ENCODE measurements at regions not wholly inside any gene's neighbourhood (a gene's known extent, or its start where the extent isn't known, plus 50 kb on each side); places are given as distances from the start of the nearest gene placed in this dataset.
A peak's percentile ranks its signal among the peaks of the same experiment; 100 is the strongest.

- intact Hi-C loops (cut with micrococcal nuclease), result no loop called here
- H3K36me3 Mint-ChIP-seq (ENCODE audit: low read depth), result no peaks in the 10 kb centered on the region
- no peaks in the 10 kb centered on the region for H3K27me3 Mint-ChIP-seq
- no peak overlapping the region for H3K27ac Mint-ChIP-seq
- peaks cover 82% of the 10 kb centered on the region for H3K4me1 Mint-ChIP-seq (ENCODE audit: low read depth)
- no peaks in the 10 kb centered on the region for H3K9me3 Mint-ChIP-seq
- no peak overlapping the region for H3K4me3 Mint-ChIP-seq
Observed at GRCh38 chr20:40775561-40776146, 86.6 kb upstream of the MAFB start.

GRCh38 chr20:40776466-40777457 lies 87.7 kb upstream of the MAFB start:
- Mint-ChIP-seq H3K4me1 (ENCODE audit: low read depth) (peaks cover 71% of the 10 kb centered on the region), H3K9me3 (no peaks in the 10 kb centered on the region), H3K36me3 (ENCODE audit: low read depth) (no peaks in the 10 kb centered on the region), H3K27me3 (no peaks in the 10 kb centered on the region), H3K27ac (peak overlapping the region; percentile 75), H3K4me3 (no peak overlapping the region)
- intact Hi-C loops (cut with micrococcal nuclease), result no loop called here

- Mint-ChIP-seq H3K4me1 (ENCODE audit: low read depth) (peaks cover 62% of the 10 kb centered on the region), H3K4me3 (no peak overlapping the region), H3K36me3 (ENCODE audit: low read depth) (no peaks in the 10 kb centered on the region), H3K9me3 (no peaks in the 10 kb centered on the region), H3K27ac (no peak overlapping the region), H3K27me3 (peaks cover under 1% of the 10 kb centered on the region)
- intact Hi-C loops (cut with micrococcal nuclease), result no loop called here
Observed at GRCh38 chr20:40777653-40778052, 88.6 kb upstream of the MAFB start.

DNA sequence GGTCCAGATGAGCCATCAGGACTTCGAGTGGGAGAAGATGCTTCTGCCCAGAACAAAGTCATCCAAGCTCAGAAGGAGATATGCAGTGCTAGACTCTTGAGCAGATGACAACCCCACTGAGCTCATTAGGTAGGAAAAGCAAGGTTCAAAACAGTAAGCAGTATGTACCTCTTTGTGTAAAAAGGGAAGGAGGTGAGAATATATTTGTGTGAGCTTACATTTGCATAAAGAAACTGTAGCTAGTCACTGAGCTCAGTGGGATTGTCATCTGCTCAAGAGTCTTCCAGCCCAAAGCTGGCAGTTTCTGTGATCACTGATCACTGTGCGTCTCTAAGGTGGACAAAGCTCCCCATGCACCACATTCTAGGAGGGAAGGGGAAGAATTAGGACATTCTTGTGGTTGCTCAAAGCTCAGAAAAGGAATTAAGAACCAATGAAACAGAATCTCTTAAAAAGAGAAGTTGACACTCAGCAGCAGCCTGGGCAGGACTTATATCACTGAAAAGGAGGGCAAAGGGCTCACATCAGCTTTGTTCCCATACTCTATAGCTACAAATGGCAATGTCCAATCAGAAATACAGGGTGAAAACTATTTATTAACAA lies 90.0 kb upstream of the MAFB start:
- no peaks in the 10 kb centered on the region for H3K9me3 Mint-ChIP-seq
- H3K36me3 Mint-ChIP-seq (ENCODE audit: low read depth), result no peaks in the 10 kb centered on the region
- intact Hi-C loops (cut with micrococcal nuclease), result no loop called here
- no peak overlapping the region for H3K27ac Mint-ChIP-seq
- H3K4me1 Mint-ChIP-seq (ENCODE audit: low read depth), result peaks cover 48% of the 10 kb centered on the region
- no peak overlapping the region for H3K4me3 Mint-ChIP-seq
- peaks cover 10% of the 10 kb centered on the region for H3K27me3 Mint-ChIP-seq

GRCh38 chr20:40781327-40782042 lies 92.4 kb upstream of the MAFB start:
- peaks cover 12% of the 10 kb centered on the region for H3K27me3 Mint-ChIP-seq
- peaks cover 38% of the 10 kb centered on the region for H3K4me1 Mint-ChIP-seq (ENCODE audit: low read depth)
- H3K27ac Mint-ChIP-seq, result no peak overlapping the region
- no peaks in the 10 kb centered on the region for H3K9me3 Mint-ChIP-seq
- H3K36me3 Mint-ChIP-seq (ENCODE audit: low read depth), result no peaks in the 10 kb centered on the region
- no peak overlapping the region for H3K4me3 Mint-ChIP-seq
- intact Hi-C loops (cut with micrococcal nuclease), result no loop called here

DNA sequence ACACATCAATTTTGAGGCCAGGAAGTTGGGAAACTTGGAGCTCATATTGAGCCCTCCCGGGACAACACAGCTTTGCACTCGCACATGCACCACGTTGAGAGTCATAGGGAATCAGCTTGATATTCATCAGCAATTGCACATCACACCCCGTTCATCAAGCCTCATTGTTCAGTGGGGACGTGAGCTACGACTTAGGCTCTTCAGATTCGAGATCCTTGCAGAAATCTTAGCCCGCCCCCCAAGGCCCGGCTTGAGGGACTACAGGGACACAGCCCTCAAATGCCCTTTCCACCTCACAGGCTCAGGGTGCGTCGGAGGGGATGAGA lies 93.0 kb upstream of the MAFB start:
- no peak overlapping the region for H3K4me3 Mint-ChIP-seq
- intact Hi-C loops (cut with micrococcal nuclease), result no loop called here
- peaks cover 12% of the 10 kb centered on the region for H3K27me3 Mint-ChIP-seq
- no peaks in the 10 kb centered on the region for H3K36me3 Mint-ChIP-seq (ENCODE audit: low read depth)
- H3K9me3 Mint-ChIP-seq, result no peaks in the 10 kb centered on the region
- peaks cover 36% of the 10 kb centered on the region for H3K4me1 Mint-ChIP-seq (ENCODE audit: low read depth)
- H3K27ac Mint-ChIP-seq, result no peak overlapping the region

GRCh38 chr20:40785346-40785745 lies 96.3 kb upstream of the MAFB start:
- Mint-ChIP-seq H3K9me3 (no peaks in the 10 kb centered on the region), H3K36me3 (ENCODE audit: low read depth) (no peaks in the 10 kb centered on the region), H3K27ac (peak overlapping the region; percentile 10), H3K4me3 (no peak overlapping the region), H3K27me3 (peaks cover 12% of the 10 kb centered on the region), H3K4me1 (ENCODE audit: low read depth) (peaks cover 21% of the 10 kb centered on the region)
- intact Hi-C loops (cut with micrococcal nuclease), result no loop called here

- Mint-ChIP-seq H3K27me3 (peaks cover 12% of the 10 kb centered on the region), H3K27ac (no peak overlapping the region), H3K36me3 (ENCODE audit: low read depth) (no peaks in the 10 kb centered on the region), H3K4me3 (no peak overlapping the region), H3K9me3 (no peaks in the 10 kb centered on the region), H3K4me1 (ENCODE audit: low read depth) (peaks cover 21% of the 10 kb centered on the region)
- intact Hi-C loops (cut with micrococcal nuclease), result no loop called here
Observed at GRCh38 chr20:40786336-40786735, 97.3 kb upstream of the MAFB start.

DNA sequence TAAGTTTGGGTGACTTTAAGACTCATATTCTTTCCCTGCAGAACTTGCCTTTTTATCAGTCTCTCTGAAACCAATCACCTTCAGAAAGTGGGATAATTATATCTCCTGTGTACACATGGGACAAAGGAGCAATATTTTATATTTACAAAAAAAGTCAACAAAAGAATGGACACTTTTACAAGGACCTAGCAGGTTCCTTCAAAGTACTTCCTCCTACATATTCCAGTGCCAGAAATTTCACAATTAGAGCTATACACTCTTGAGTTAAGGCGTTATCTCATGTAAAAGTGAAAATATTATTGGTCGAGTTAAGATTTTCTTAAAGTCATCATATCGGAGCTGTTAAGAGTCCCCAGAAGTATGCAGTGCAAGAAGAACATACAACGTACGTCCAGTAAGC lies 98.9 kb upstream of the MAFB start:
- Mint-ChIP-seq H3K27ac (no peak overlapping the region), H3K9me3 (no peaks in the 10 kb centered on the region), H3K4me3 (no peak overlapping the region), H3K27me3 (peaks cover 8% of the 10 kb centered on the region), H3K36me3 (ENCODE audit: low read depth) (no peaks in the 10 kb centered on the region), H3K4me1 (ENCODE audit: low read depth) (peaks cover 21% of the 10 kb centered on the region)
- intact Hi-C loops (cut with micrococcal nuclease), result no loop called here

DNA sequence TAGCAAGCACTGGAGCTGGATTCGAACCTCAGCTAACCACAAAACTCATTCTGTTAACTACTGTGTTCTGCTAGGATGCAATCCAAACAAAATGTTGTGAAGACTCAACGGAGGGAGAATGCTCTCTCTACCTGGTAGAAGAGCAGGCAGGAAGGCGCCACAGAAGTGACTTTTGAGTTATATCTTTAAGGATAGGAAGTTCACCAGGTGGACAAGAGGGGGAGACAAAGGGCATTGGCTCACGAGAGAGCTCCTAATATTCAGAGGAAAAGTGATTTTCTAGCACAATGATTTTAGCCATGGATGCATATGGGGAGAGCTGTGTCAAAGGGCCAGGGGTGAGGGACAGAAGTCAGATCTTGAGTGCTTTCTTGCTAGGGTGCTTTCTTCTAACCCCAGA lies 108.4 kb upstream of the MAFB start:
- Mint-ChIP-seq H3K27ac (no peak overlapping the region), H3K4me3 (no peak overlapping the region), H3K27me3 (peaks cover 5% of the 10 kb centered on the region), H3K4me1 (ENCODE audit: low read depth) (peaks cover 20% of the 10 kb centered on the region), H3K9me3 (no peaks in the 10 kb centered on the region), H3K36me3 (ENCODE audit: low read depth) (no peaks in the 10 kb centered on the region)
- intact Hi-C loops (cut with micrococcal nuclease), result no loop called here

DNA sequence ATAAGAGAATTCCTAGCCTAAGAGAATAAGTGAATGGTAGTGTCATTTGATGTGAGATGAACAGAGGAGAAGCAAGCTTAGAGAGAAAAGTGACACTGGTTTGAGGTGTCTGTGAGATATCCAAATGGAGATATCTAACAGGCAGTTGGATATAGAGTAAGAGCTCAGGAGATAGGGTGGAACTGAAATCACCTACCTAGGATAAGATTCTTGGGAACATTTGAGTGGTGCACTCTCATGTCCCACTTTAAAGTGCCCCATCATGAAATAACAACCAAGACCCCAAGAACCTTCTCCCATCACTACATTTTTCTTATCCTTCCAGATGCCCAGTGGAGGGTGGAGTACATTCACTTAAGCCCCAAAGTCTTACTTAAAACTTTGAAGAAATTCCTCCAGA lies 109.0 kb upstream of the MAFB start:
- Mint-ChIP-seq H3K4me3 (no peak overlapping the region), H3K9me3 (no peaks in the 10 kb centered on the region), H3K27me3 (peaks cover 5% of the 10 kb centered on the region), H3K4me1 (ENCODE audit: low read depth) (peaks cover 20% of the 10 kb centered on the region), H3K27ac (no peak overlapping the region), H3K36me3 (ENCODE audit: low read depth) (no peaks in the 10 kb centered on the region)
- intact Hi-C loops (cut with micrococcal nuclease), result no loop called here

DNA sequence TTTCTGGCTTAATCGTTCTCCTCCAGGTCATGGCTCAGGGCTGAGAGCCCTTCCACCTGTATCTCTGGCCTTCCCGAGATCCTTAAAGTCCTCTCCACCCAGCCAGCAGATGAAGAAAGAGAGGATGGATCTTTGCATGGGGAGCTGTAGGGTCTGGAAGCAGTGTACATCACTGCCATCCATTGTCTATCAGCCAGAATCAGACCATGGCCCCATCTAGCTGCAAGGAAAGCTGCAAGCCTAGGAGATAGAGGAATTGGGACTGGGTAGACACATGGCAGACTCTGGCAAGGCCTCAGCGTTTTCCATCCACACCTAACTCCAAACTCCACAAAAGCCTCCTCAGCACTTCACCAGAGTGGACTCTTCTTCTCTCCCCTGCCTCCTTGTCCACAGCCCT lies 113.8 kb upstream of the MAFB start:
- intact Hi-C loops (cut with micrococcal nuclease), result no loop called here

GRCh38 chr20:40803381-40803780 lies 114.3 kb upstream of the MAFB start:
- intact Hi-C loops (cut with micrococcal nuclease), result no loop called here
- H3K36me3 Mint-ChIP-seq (ENCODE audit: low read depth), result no peaks in the 10 kb centered on the region
- H3K27ac Mint-ChIP-seq, result no peak overlapping the region
- no peaks in the 10 kb centered on the region for H3K4me1 Mint-ChIP-seq (ENCODE audit: low read depth)
- no peaks in the 10 kb centered on the region for H3K9me3 Mint-ChIP-seq
- no peak overlapping the region for H3K4me3 Mint-ChIP-seq
- peaks cover 4% of the 10 kb centered on the region for H3K27me3 Mint-ChIP-seq

More for the DNA sequence above, 113.8 kb upstream of the MAFB start:
- no peaks in the 10 kb centered on the region for H3K36me3 Mint-ChIP-seq (ENCODE audit: low read depth)
- H3K27ac Mint-ChIP-seq, result no peak overlapping the region
- H3K9me3 Mint-ChIP-seq, result no peaks in the 10 kb centered on the region
- peaks cover 4% of the 10 kb centered on the region for H3K27me3 Mint-ChIP-seq
- no peak overlapping the region for H3K4me3 Mint-ChIP-seq
- H3K4me1 Mint-ChIP-seq (ENCODE audit: low read depth), result no peaks in the 10 kb centered on the region

DNA sequence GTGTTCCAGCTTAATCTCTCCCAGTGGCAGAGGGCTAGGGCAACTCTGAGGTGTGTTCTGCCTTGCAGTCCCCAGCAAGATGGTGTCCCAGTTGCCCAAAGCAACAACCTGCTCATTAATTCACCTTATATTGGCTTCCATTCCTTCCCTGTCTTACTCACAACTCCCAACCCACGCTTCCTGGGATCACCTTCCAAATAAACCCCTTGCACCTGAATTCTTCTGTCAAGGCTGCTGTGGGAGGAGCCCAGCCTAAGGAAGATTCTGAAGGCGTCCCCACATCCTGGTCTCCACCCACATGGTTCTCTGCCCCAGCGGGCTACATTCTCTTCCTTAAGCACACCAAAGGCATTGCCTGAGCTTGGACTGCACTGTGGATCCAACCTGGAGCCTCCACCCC lies 116.6 kb upstream of the MAFB start:
- H3K27ac Mint-ChIP-seq, result no peak overlapping the region
- intact Hi-C loops (cut with micrococcal nuclease), result no loop called here
- H3K9me3 Mint-ChIP-seq, result no peaks in the 10 kb centered on the region
- H3K27me3 Mint-ChIP-seq, result peaks cover 4% of the 10 kb centered on the region
- H3K4me3 Mint-ChIP-seq, result no peak overlapping the region
- H3K4me1 Mint-ChIP-seq (ENCODE audit: low read depth), result peaks cover 7% of the 10 kb centered on the region
- H3K36me3 Mint-ChIP-seq (ENCODE audit: low read depth), result no peaks in the 10 kb centered on the region

All from dendritic cell treated with granulocyte-macrophage colony-stimulating factor and Interleukin-4, amounts not matched to agents 40 ng/mL and 50 ng/mL, for 4 days (primary cell).